ENCODE measurements at regions not wholly inside any gene's neighbourhood (a gene's known extent, or its start where the extent isn't known, plus 50 kb on each side); places are given as distances from the start of the nearest gene placed in this dataset.

GRCh38 chr1:181172082-181172481, 83.6 kb downstream of the IER5 start:
- TF ChIP-seq CTCF (IDR thresholded peaks at IDR 0.05; ENCODE audit: low read length): no peak
- no peak for TF ChIP-seq EZH2 (optimal IDR thresholded peaks at IDR 0.05; ENCODE audit: low read depth, low read length)
- no peak for TF ChIP-seq EZH2phosphoT487 (IDR thresholded peaks at IDR 0.05; ENCODE audit: low read length)

Measured in MM.1S (cell line).